ENCODE measurements at regions not wholly inside any gene's neighbourhood (a gene's known extent, or its start where the extent isn't known, plus 50 kb on each side); places are given as distances from the start of the nearest gene placed in this dataset.

GRCh38 chr9:89820337-89820736, 215.5 kb downstream of the GADD45G start:
- Histone ChIP-seq H3K4me1 (ENCODE audit: control insufficient read depth, low read depth, low read length) (no peaks in the 10 kb centered on the region), H3K27ac (ENCODE audit: low read length) (no peak overlapping the region), H3K4me3 (ENCODE audit: low read length) (no peak overlapping the region), H3K9ac (ENCODE audit: low read length) (no peak overlapping the region), H3K36me3 (ENCODE audit: control insufficient read depth, low read depth, low read length) (no peaks in the 10 kb centered on the region), H3K9me3 (ENCODE audit: control insufficient read depth, low read depth, low read length) (no peaks in the 10 kb centered on the region), H3K27me3 (ENCODE audit: control insufficient read depth, insufficient read depth, low read length) (no peaks in the 10 kb centered on the region)

- no peak overlapping the region for H3K27ac ChIP-seq (ENCODE audit: low read length)
- H3K27me3 ChIP-seq (ENCODE audit: control insufficient read depth, insufficient read depth, low read length) = no peaks in the 10 kb centered on the region
- no peaks in the 10 kb centered on the region for H3K36me3 ChIP-seq (ENCODE audit: control insufficient read depth, low read depth, low read length)
- H3K4me1 ChIP-seq (ENCODE audit: control insufficient read depth, low read depth, low read length) = no peaks in the 10 kb centered on the region
- H3K9ac ChIP-seq (ENCODE audit: low read length) = no peak overlapping the region
- H3K9me3 ChIP-seq (ENCODE audit: control insufficient read depth, low read depth, low read length) = no peaks in the 10 kb centered on the region
- no peak overlapping the region for H3K4me3 ChIP-seq (ENCODE audit: low read length)
Observed at GRCh38 chr9:89821081-89821480, 216.3 kb downstream of the GADD45G start.

GRCh38 chr9:89822996-89823395, 218.2 kb downstream of the GADD45G start:
- Histone ChIP-seq H3K27ac (ENCODE audit: low read length) (no peak overlapping the region), H3K4me3 (ENCODE audit: low read length) (no peak overlapping the region), H3K9me3 (ENCODE audit: control insufficient read depth, low read depth, low read length) (no peaks in the 10 kb centered on the region), H3K36me3 (ENCODE audit: control insufficient read depth, low read depth, low read length) (no peaks in the 10 kb centered on the region), H3K9ac (ENCODE audit: low read length) (no peak overlapping the region), H3K4me1 (ENCODE audit: control insufficient read depth, low read depth, low read length) (no peaks in the 10 kb centered on the region), H3K27me3 (ENCODE audit: control insufficient read depth, insufficient read depth, low read length) (no peaks in the 10 kb centered on the region)

GRCh38 chr9:89825669-89826068, 220.9 kb downstream of the GADD45G start:
- no peaks in the 10 kb centered on the region for H3K9me3 ChIP-seq (ENCODE audit: control insufficient read depth, low read depth, low read length)
- no peak overlapping the region for H3K27ac ChIP-seq (ENCODE audit: low read length)
- H3K36me3 ChIP-seq (ENCODE audit: control insufficient read depth, low read depth, low read length) = no peaks in the 10 kb centered on the region
- no peaks in the 10 kb centered on the region for H3K27me3 ChIP-seq (ENCODE audit: control insufficient read depth, insufficient read depth, low read length)
- H3K4me3 ChIP-seq (ENCODE audit: low read length) = no peak overlapping the region
- H3K4me1 ChIP-seq (ENCODE audit: control insufficient read depth, low read depth, low read length) = no peaks in the 10 kb centered on the region
- H3K9ac ChIP-seq (ENCODE audit: low read length) = no peak overlapping the region

GRCh38 chr9:89826186-89826585, 221.4 kb downstream of the GADD45G start:
- no peaks in the 10 kb centered on the region for H3K36me3 ChIP-seq (ENCODE audit: control insufficient read depth, low read depth, low read length)
- no peak overlapping the region for H3K27ac ChIP-seq (ENCODE audit: low read length)
- no peaks in the 10 kb centered on the region for H3K27me3 ChIP-seq (ENCODE audit: control insufficient read depth, insufficient read depth, low read length)
- H3K9ac ChIP-seq (ENCODE audit: low read length) = no peak overlapping the region
- no peaks in the 10 kb centered on the region for H3K4me1 ChIP-seq (ENCODE audit: control insufficient read depth, low read depth, low read length)
- no peaks in the 10 kb centered on the region for H3K9me3 ChIP-seq (ENCODE audit: control insufficient read depth, low read depth, low read length)
- H3K4me3 ChIP-seq (ENCODE audit: low read length) = no peak overlapping the region

GRCh38 chr9:89829346-89829745, 224.5 kb downstream of the GADD45G start:
- H3K27ac ChIP-seq (ENCODE audit: low read length) = no peak overlapping the region
- H3K9ac ChIP-seq (ENCODE audit: low read length) = no peak overlapping the region
- no peaks in the 10 kb centered on the region for H3K36me3 ChIP-seq (ENCODE audit: control insufficient read depth, low read depth, low read length)
- H3K4me1 ChIP-seq (ENCODE audit: control insufficient read depth, low read depth, low read length) = no peaks in the 10 kb centered on the region
- H3K9me3 ChIP-seq (ENCODE audit: control insufficient read depth, low read depth, low read length) = no peaks in the 10 kb centered on the region
- H3K4me3 ChIP-seq (ENCODE audit: low read length) = no peak overlapping the region
- no peaks in the 10 kb centered on the region for H3K27me3 ChIP-seq (ENCODE audit: control insufficient read depth, insufficient read depth, low read length)

- Histone ChIP-seq H3K9me3 (ENCODE audit: control insufficient read depth, low read depth, low read length) (no peaks in the 10 kb centered on the region), H3K36me3 (ENCODE audit: control insufficient read depth, low read depth, low read length) (no peaks in the 10 kb centered on the region), H3K4me1 (ENCODE audit: control insufficient read depth, low read depth, low read length) (peaks cover 13% of the 10 kb centered on the region), H3K9ac (ENCODE audit: low read length) (no peak overlapping the region), H3K4me3 (ENCODE audit: low read length) (no peak overlapping the region), H3K27me3 (ENCODE audit: control insufficient read depth, insufficient read depth, low read length) (no peaks in the 10 kb centered on the region), H3K27ac (ENCODE audit: low read length) (no peak overlapping the region)
Observed at GRCh38 chr9:89835666-89836065, 230.9 kb downstream of the GADD45G start.

- no peak overlapping the region for H3K27ac ChIP-seq (ENCODE audit: low read length)
- H3K4me1 ChIP-seq (ENCODE audit: control insufficient read depth, low read depth, low read length) = peaks cover 13% of the 10 kb centered on the region
- H3K4me3 ChIP-seq (ENCODE audit: low read length) = no peak overlapping the region
- H3K9ac ChIP-seq (ENCODE audit: low read length) = no peak overlapping the region
- no peaks in the 10 kb centered on the region for H3K27me3 ChIP-seq (ENCODE audit: control insufficient read depth, insufficient read depth, low read length)
- no peaks in the 10 kb centered on the region for H3K36me3 ChIP-seq (ENCODE audit: control insufficient read depth, low read depth, low read length)
- H3K9me3 ChIP-seq (ENCODE audit: control insufficient read depth, low read depth, low read length) = no peaks in the 10 kb centered on the region
Observed at GRCh38 chr9:89837162-89837933, 232.5 kb downstream of the GADD45G start.

GRCh38 chr9:89837934-89838310, 233.1 kb downstream of the GADD45G start:
- Histone ChIP-seq H3K27ac (ENCODE audit: low read length) (no peak overlapping the region), H3K4me1 (ENCODE audit: control insufficient read depth, low read depth, low read length) (peaks cover 13% of the 10 kb centered on the region), H3K36me3 (ENCODE audit: control insufficient read depth, low read depth, low read length) (no peaks in the 10 kb centered on the region), H3K27me3 (ENCODE audit: control insufficient read depth, insufficient read depth, low read length) (no peaks in the 10 kb centered on the region), H3K9me3 (ENCODE audit: control insufficient read depth, low read depth, low read length) (no peaks in the 10 kb centered on the region), H3K9ac (ENCODE audit: low read length) (no peak overlapping the region), H3K4me3 (ENCODE audit: low read length) (no peak overlapping the region)

- H3K4me1 ChIP-seq (ENCODE audit: control insufficient read depth, low read depth, low read length) = peaks cover 13% of the 10 kb centered on the region
- no peak overlapping the region for H3K4me3 ChIP-seq (ENCODE audit: low read length)
- H3K27ac ChIP-seq (ENCODE audit: low read length) = no peak overlapping the region
- no peak overlapping the region for H3K9ac ChIP-seq (ENCODE audit: low read length)
- no peaks in the 10 kb centered on the region for H3K9me3 ChIP-seq (ENCODE audit: control insufficient read depth, low read depth, low read length)
- H3K27me3 ChIP-seq (ENCODE audit: control insufficient read depth, insufficient read depth, low read length) = no peaks in the 10 kb centered on the region
- H3K36me3 ChIP-seq (ENCODE audit: control insufficient read depth, low read depth, low read length) = no peaks in the 10 kb centered on the region
Observed at GRCh38 chr9:89838621-89839020, 233.8 kb downstream of the GADD45G start.

- H3K4me1 ChIP-seq (ENCODE audit: control insufficient read depth, low read depth, low read length) = peaks cover 13% of the 10 kb centered on the region
- no peaks in the 10 kb centered on the region for H3K27me3 ChIP-seq (ENCODE audit: control insufficient read depth, insufficient read depth, low read length)
- no peaks in the 10 kb centered on the region for H3K36me3 ChIP-seq (ENCODE audit: control insufficient read depth, low read depth, low read length)
- H3K9me3 ChIP-seq (ENCODE audit: control insufficient read depth, low read depth, low read length) = no peaks in the 10 kb centered on the region
- no peak overlapping the region for H3K27ac ChIP-seq (ENCODE audit: low read length)
- H3K9ac ChIP-seq (ENCODE audit: low read length) = no peak overlapping the region
- H3K4me3 ChIP-seq (ENCODE audit: low read length) = no peak overlapping the region
Observed at GRCh38 chr9:89839449-89839848, 234.6 kb downstream of the GADD45G start.

- Histone ChIP-seq H3K36me3 (ENCODE audit: control insufficient read depth, low read depth, low read length) (no peaks in the 10 kb centered on the region), H3K9ac (ENCODE audit: low read length) (no peak overlapping the region), H3K27me3 (ENCODE audit: control insufficient read depth, insufficient read depth, low read length) (no peaks in the 10 kb centered on the region), H3K4me3 (ENCODE audit: low read length) (no peak overlapping the region), H3K9me3 (ENCODE audit: control insufficient read depth, low read depth, low read length) (no peaks in the 10 kb centered on the region), H3K4me1 (ENCODE audit: control insufficient read depth, low read depth, low read length) (peaks cover 13% of the 10 kb centered on the region), H3K27ac (ENCODE audit: low read length) (no peak overlapping the region)
Observed at GRCh38 chr9:89839952-89840351, 235.1 kb downstream of the GADD45G start.
